GM10266 (cell line): ENCODE measurements at regions not wholly inside any gene's neighbourhood (a gene's known extent, or its start where the extent isn't known, plus 50 kb on each side); places are given as distances from the start of the nearest gene placed in this dataset.
"Not testable (repeated sequence)": the region's sequence is repeated elsewhere in the genome, so short reads cannot be mapped to it uniquely, and the experiment has no call there.

Experiments
- DNase-seq: peaks from one replicate; pipeline ENCODE4 v3.0.0; 2012; ENCODE audit errors: extremely low spot score
- TF ChIP-seq, protein P1 (sequence below): IDR thresholded peaks from 2 replicates; pipeline ENCODE4 v1.5.1; 2012; ENCODE audit warnings: mild to moderate bottlenecking, low read depth; ENCODE audit not compliant: control insufficient read depth, insufficient read depth; ENCODE audit errors: missing control alignments

GRCh38 chr2:45103351-45104345 lies 94.4 kb upstream of the SIX2 start:
- DNase-seq, result no peak
- TF ChIP-seq, protein P1, sequence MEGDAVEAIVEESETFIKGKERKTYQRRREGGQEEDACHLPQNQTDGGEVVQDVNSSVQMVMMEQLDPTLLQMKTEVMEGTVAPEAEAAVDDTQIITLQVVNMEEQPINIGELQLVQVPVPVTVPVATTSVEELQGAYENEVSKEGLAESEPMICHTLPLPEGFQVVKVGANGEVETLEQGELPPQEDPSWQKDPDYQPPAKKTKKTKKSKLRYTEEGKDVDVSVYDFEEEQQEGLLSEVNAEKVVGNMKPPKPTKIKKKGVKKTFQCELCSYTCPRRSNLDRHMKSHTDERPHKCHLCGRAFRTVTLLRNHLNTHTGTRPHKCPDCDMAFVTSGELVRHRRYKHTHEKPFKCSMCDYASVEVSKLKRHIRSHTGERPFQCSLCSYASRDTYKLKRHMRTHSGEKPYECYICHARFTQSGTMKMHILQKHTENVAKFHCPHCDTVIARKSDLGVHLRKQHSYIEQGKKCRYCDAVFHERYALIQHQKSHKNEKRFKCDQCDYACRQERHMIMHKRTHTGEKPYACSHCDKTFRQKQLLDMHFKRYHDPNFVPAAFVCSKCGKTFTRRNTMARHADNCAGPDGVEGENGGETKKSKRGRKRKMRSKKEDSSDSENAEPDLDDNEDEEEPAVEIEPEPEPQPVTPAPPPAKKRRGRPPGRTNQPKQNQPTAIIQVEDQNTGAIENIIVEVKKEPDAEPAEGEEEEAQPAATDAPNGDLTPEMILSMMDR, result no peak

DNA sequence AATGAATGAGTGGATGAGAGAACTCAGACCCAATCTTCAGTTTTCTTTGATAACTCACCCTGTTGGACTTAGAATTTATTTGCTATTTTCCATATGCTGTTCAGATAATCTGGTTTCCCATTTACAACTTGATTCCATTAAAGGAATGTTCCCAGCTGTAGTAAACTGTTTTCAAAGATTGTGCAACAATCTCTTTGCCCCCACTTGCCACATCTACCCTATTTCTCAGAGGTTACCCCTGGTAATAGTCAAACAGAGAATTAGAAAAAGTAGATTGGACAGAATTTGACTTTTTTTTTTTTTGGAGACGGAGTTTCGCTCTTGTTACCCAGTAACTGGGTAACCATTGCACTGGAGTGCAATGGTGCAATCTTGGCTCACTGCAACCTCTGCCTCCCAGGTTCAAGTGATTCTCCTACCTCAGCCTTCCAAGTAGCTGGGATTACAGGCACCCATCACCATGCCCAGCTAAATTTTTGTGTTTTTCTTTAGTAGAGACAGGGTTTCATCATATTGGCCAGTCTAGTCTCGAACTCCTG lies 93.4 kb upstream of the SIX2 start:
- TF ChIP-seq, protein P1, result no peak
- DNase-seq, result no peak

DNA sequence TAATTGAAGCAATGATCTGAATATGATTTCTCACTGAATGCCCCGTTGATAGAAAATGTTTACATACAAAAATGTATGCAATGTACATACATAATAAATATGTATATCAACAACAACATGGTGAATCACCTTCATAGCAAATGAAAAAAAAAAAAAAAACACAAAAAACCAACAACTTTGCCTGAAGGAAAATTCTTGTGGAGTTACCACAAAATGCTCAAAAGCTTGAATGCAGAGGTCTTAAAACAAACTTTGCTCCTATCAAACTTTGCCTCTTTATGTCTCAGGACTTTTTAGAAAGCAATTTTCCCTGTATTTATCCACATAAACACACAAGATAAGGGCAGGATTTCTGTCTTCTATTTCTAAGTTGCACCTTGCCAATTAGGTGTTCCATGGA lies 92.9 kb upstream of the SIX2 start:
- DNase-seq, result no peak
- TF ChIP-seq, protein P1, result no peak

DNA sequence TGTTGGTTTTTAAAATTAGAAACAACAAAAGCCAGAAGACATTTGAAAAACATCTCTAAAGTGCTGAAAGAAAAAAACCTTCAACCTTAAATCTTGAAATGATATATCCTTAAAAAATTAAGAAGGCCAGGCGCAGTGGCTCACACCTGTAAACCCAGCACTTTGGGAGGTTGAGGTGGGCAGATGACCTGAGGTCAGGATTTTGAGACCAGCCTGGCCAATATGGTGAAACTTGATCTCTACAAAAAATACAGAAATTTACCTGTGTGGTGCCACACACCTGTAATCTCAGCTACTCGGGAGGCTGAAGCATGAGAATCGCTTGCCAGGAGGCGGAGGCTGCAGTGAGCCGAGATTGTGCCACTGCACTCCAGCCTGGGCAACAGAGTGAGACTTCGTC lies 87.7 kb upstream of the SIX2 start:
- TF ChIP-seq, protein P1, result no peak
- no peak for DNase-seq

GRCh38 chr2:45096038-45096437 lies 86.8 kb upstream of the SIX2 start:
- not testable (repeated sequence) for DNase-seq

- TF ChIP-seq, protein P1, result no peak
- no peak for DNase-seq
These were observed 84.4 kb upstream of the SIX2 start for GRCh38 chr2:45093663-45094062.

- no peak for DNase-seq
- TF ChIP-seq, protein P1, result no peak
These were observed 83.9 kb upstream of the SIX2 start for GRCh38 chr2:45093181-45093580.
